Natural killer cell (primary cell): ENCODE measurements at regions not wholly inside any gene's neighbourhood (a gene's known extent, or its start where the extent isn't known, plus 50 kb on each side); places are given as distances from the start of the nearest gene placed in this dataset.

Experiments used
- ATAC-seq, 3 donors: fragments of 150-1000 bp in 2 of 3; fragments of 200-7000 bp in 1 of 3; cut with Tn5 transposase; 1 replicate in 1 of 3; 2 replicates in 2 of 3; pipeline ENCODE4 v1.10.0; 2021; ENCODE audit warnings: mild to moderate bottlenecking in 2 of 3, moderate library complexity in 2 of 3
- DNase-seq, 2 donors: peaks; one replicate each; pipeline versions ENCODE4 v3.0.0 to v3.0.0-alpha.2; 2013 to 2021; ENCODE audit warnings: mixed read lengths in 1 of 2
- H3K27ac ChIP-seq: one replicate; pipeline ENCODE4 v1.5.1; 2013; ENCODE audit warnings: mild to moderate bottlenecking, low read length
- H3K27me3 ChIP-seq: one replicate; pipeline ENCODE4 v1.6.1; 2013; ENCODE audit warnings: low read length; ENCODE audit not compliant: control insufficient read depth, insufficient read depth
- H3K36me3 ChIP-seq: one replicate; pipeline ENCODE4 v1.6.1; 2013; ENCODE audit warnings: low read length; ENCODE audit not compliant: control insufficient read depth, insufficient read depth
- H3K4me1 ChIP-seq: one replicate; pipeline ENCODE4 v1.6.1; 2013; ENCODE audit warnings: low read length; ENCODE audit not compliant: control insufficient read depth, insufficient read depth
- H3K4me3 ChIP-seq: one replicate; pipeline ENCODE4 v1.5.1; 2013; ENCODE audit warnings: low read length
- H3K9me3 ChIP-seq: one replicate; pipeline ENCODE4 v1.6.1; 2013; ENCODE audit warnings: low read length; ENCODE audit not compliant: control insufficient read depth, insufficient read depth
- H3K27ac Mint-ChIP-seq, 2 donors: one replicate each; pipeline ENCODE4 v1.8.0; 2022; ENCODE audit warnings: mild to moderate bottlenecking in 2 of 2, mixed read lengths in 2 of 2, moderate library complexity in 1 of 2
- H3K27me3 Mint-ChIP-seq, 2 donors: one replicate each; pipeline ENCODE4 v1.8.0; 2022; ENCODE audit warnings: low read depth in 2 of 2, mixed read lengths in 2 of 2
- H3K36me3 Mint-ChIP-seq: one replicate; pipeline ENCODE4 v1.8.0; 2022; ENCODE audit warnings: mixed read lengths
- H3K4me1 Mint-ChIP-seq, 2 donors: one replicate each; pipeline ENCODE4 v1.8.0; 2022; ENCODE audit warnings: mixed read lengths in 2 of 2
- H3K4me3 Mint-ChIP-seq: one replicate; pipeline ENCODE4 v1.8.0; 2022; ENCODE audit warnings: mild to moderate bottlenecking, moderate library complexity, mixed read lengths
- H3K9me3 Mint-ChIP-seq, 2 donors: one replicate each; pipeline ENCODE4 v1.8.0; 2022; ENCODE audit warnings: mixed read lengths in 2 of 2
- CTCF ChIP-seq: fragments of 200-600 bp; IDR thresholded peaks from one replicate; pipeline ENCODE4 v1.8.0; 2022; ENCODE audit warnings: antibody characterized with exemption
- WGBS: methylation state at CpG from one replicate; pipeline ENCODE4 v1.1.7; 2013; ENCODE audit warnings: missing lambda C conversion rate; ENCODE audit not compliant: insufficient coverage; 5-methylcytosine and 5-hydroxymethylcytosine counted together
- intact Hi-C: fragments of 100-400 bp; cut with micrococcal nuclease; formaldehyde crosslinking; loops from one replicate; pipeline ENCODE4 v1.14.2; 2022

GRCh38 chr7:21996641-21997040 lies 50.9 kb upstream of the CDCA7L start:
- WGBS = no CpG with 5 or more reads among the region's 1 CpG
- intact Hi-C loops = no loop called here
- Histone ChIP-seq H3K27me3 (peaks cover 5% of the 10 kb centered on the region), H3K4me3 (no peak overlapping the region), H3K9me3 (no peaks in the 10 kb centered on the region), H3K4me1 (no peaks in the 10 kb centered on the region), H3K36me3 (no peaks in the 10 kb centered on the region), H3K27ac (no peak overlapping the region)
- Mint-ChIP-seq H3K27me3 (peaks cover 7 to 36% of the 10 kb centered on the region in 2 donors), H3K4me1 (peaks cover 5 to 6% of the 10 kb centered on the region in 2 donors), H3K27ac (no peak overlapping the region), H3K4me3 (no peak overlapping the region), H3K9me3 (no peaks in the 10 kb centered on the region), H3K36me3 (no peaks in the 10 kb centered on the region)
- no peak for ATAC-seq
- TF ChIP-seq CTCF = no peak
- DNase-seq = no peak
